H1 (cell line): ENCODE measurements at regions not wholly inside any gene's neighbourhood (a gene's known extent, or its start where the extent isn't known, plus 50 kb on each side); places are given as distances from the start of the nearest gene placed in this dataset.

Experiments used
- CTCF ChIA-PET: fragments of 300-600 bp; sonication (Branson Sonifier 250); formaldehyde crosslinking; loops from one replicate; lab custom pipeline; 2021; ENCODE audit not compliant: partially characterized antibody; lab: Charles Lee
- POLR2A ChIA-PET: fragments of 300-600 bp; sonication (Branson Sonifier 250); formaldehyde crosslinking; loops from one replicate; lab custom pipeline; 2021; ENCODE audit warnings: inconsistent platforms; ENCODE audit not compliant: partially characterized antibody; lab: Charles Lee
- DNase-seq, 2 experiments: peaks; one replicate each; pipeline versions ENCODE4 v3.0.0 to v3.0.0-alpha.2; 2010 to 2022; ENCODE audit warnings: low spot score in 2 of 2, low read depth in 1 of 2, mixed read lengths in 1 of 2
- FAIRE-seq: peaks from 2 replicates; lab custom pipeline; 2011; peaks lifted over from hg19 to GRCh38; lab: Jason Lieb, UNC
- H2AFZ ChIP-seq: 2 replicates; pipeline ENCODE4 v1.8.1; 2012; ENCODE audit warnings: low read length, inconsistent platforms
- H2AK5ac ChIP-seq: 2 replicates; pipeline ENCODE4 v1.6.1; 2013; ENCODE audit warnings: low read depth, low read length
- H2BK120ac ChIP-seq: replicated peaks from 2 replicates; pipeline ENCODE3; 2013; ENCODE audit warnings: low read depth, low read length, inconsistent platforms
- H2BK12ac ChIP-seq: 2 replicates; pipeline ENCODE4 v1.6.1; 2013; ENCODE audit warnings: low read depth, low read length
- H2BK15ac ChIP-seq: 2 replicates; pipeline ENCODE4 v1.6.1; 2013; ENCODE audit warnings: low read length
- H2BK20ac ChIP-seq: 2 replicates; pipeline ENCODE4 v1.6.1; 2013; ENCODE audit warnings: low read length
- H2BK5ac ChIP-seq: 2 replicates; pipeline ENCODE4 v1.6.1; 2013; ENCODE audit warnings: low read depth, low read length
- H3K14ac ChIP-seq: 2 replicates; pipeline ENCODE4 v1.6.1; 2013; ENCODE audit warnings: inconsistent platforms; ENCODE audit not compliant: insufficient read length
- H3K18ac ChIP-seq: 2 replicates; pipeline ENCODE4 v1.6.1; 2013; ENCODE audit warnings: low read length; ENCODE audit errors: extremely low read depth
- H3K23ac ChIP-seq: 2 replicates; pipeline ENCODE4 v1.6.1; 2013; ENCODE audit warnings: inconsistent platforms; ENCODE audit not compliant: insufficient read length
- H3K23me2 ChIP-seq: 2 replicates; pipeline ENCODE4 v1.6.1; 2013; ENCODE audit warnings: low read depth, low read length
- H3K27ac ChIP-seq: 2 replicates; pipeline ENCODE4 v1.6.1; 2011; ENCODE audit warnings: low read depth, low read length, inconsistent platforms
- H3K27me3 ChIP-seq, 4 experiments: replicated peaks in 1 of 4; 1 replicate in 1 of 4; 2 replicates in 3 of 4; pipeline versions ENCODE4 v1.6.1 to v1.8.1; 2011 to 2013; ENCODE audit warnings: low read length in 3 of 4, mild to moderate bottlenecking in 3 of 4, inconsistent platforms in 2 of 4, mixed read lengths in 2 of 4, moderate library complexity in 1 of 4; ENCODE audit not compliant: control insufficient read depth in 3 of 4, insufficient read depth in 3 of 4; ENCODE audit errors: extremely low read depth in 1 of 4
- H3K36me3 ChIP-seq, 4 experiments: 2 replicates each; pipeline versions ENCODE4 v1.6.1 to v1.8.1; 2011 to 2013; ENCODE audit warnings: mild to moderate bottlenecking in 4 of 4, low read length in 3 of 4, moderate library complexity in 2 of 4, control low read depth in 1 of 4, inconsistent platforms in 1 of 4; ENCODE audit not compliant: insufficient read depth in 4 of 4, control insufficient read depth in 2 of 4
- H3K4ac ChIP-seq: replicated peaks from 2 replicates; pipeline ENCODE3; 2013; ENCODE audit warnings: low read length, low read depth, mixed read lengths, inconsistent platforms; ENCODE audit not compliant: insufficient read length
- H3K4me1 ChIP-seq, 4 experiments: replicated peaks in 1 of 4; 1 replicate in 1 of 4; 2 replicates in 3 of 4; pipeline versions ENCODE4 v1.6.1 to v1.8.1; 2011 to 2013; ENCODE audit warnings: low read length in 3 of 4, inconsistent platforms in 2 of 4, mixed read lengths in 1 of 4; ENCODE audit not compliant: insufficient read depth in 4 of 4, control insufficient read depth in 3 of 4
- H3K4me2 ChIP-seq, 2 experiments: 2 replicates each; pipeline versions ENCODE4 v1.6.1 to v1.8.1; 2011 to 2013; ENCODE audit warnings: low read depth in 2 of 2, low read length in 2 of 2, control low read depth in 1 of 2, inconsistent platforms in 1 of 2, mild to moderate bottlenecking in 1 of 2; ENCODE audit not compliant: insufficient read depth in 1 of 2
- H3K4me3 ChIP-seq, 4 experiments: fragments of 200-600, 300-600 bp in 1 of 4; sonication (generic), shearing (Covaris generic), sonication (Bioruptor Twin) in 1 of 4; 2 replicates each; pipeline versions ENCODE4 v1.5.1 to v1.8.1; 2011 to 2016; ENCODE audit warnings: low read length in 4 of 4, low read depth in 3 of 4, control low read depth in 2 of 4, inconsistent platforms in 2 of 4, mild to moderate bottlenecking in 2 of 4, mixed read lengths in 1 of 4, moderate library complexity in 1 of 4; ENCODE audit not compliant: insufficient read depth in 2 of 4; ENCODE audit errors: extremely low read depth in 1 of 4
- H3K56ac ChIP-seq: replicated peaks from 2 replicates; pipeline ENCODE3; 2013; ENCODE audit warnings: low read depth, mild to moderate bottlenecking, mixed read lengths, low read length, inconsistent platforms; ENCODE audit not compliant: insufficient read length
- H3K79me1 ChIP-seq: 2 replicates; pipeline ENCODE4 v1.6.1; 2013; ENCODE audit warnings: low read depth, low read length, control low read depth
- H3K79me2 ChIP-seq, 2 experiments: 2 replicates each; pipeline versions ENCODE4 v1.6.1 to v1.8.1; 2012 to 2013; ENCODE audit warnings: low read length in 2 of 2, mild to moderate bottlenecking in 2 of 2, inconsistent platforms in 1 of 2; ENCODE audit not compliant: insufficient read depth in 2 of 2, control insufficient read depth in 1 of 2
- H3K9ac ChIP-seq, 4 experiments: replicated peaks in 1 of 4; 1 replicate in 1 of 4; 2 replicates in 3 of 4; pipeline versions ENCODE4 v1.6.1 to v1.8.1; 2011 to 2013; ENCODE audit warnings: low read depth in 3 of 4, low read length in 3 of 4, control low read depth in 2 of 4, mild to moderate bottlenecking in 2 of 4, moderate library complexity in 2 of 4, inconsistent platforms in 1 of 4; ENCODE audit errors: extremely low read depth in 1 of 4
- H3K9me3 ChIP-seq, 2 experiments: 2 replicates each; pipeline versions ENCODE4 v1.6.1 to v1.8.1; 2012 to 2013; ENCODE audit warnings: mild to moderate bottlenecking in 2 of 2, moderate library complexity in 2 of 2, control low read depth in 1 of 2, inconsistent platforms in 1 of 2, low read depth in 1 of 2, low read length in 1 of 2, mixed read lengths in 1 of 2; ENCODE audit not compliant: insufficient read depth in 2 of 2
- H4K20me1 ChIP-seq, 2 experiments: replicated peaks in 1 of 2; 2 replicates each; pipeline versions ENCODE3 to v1.8.1; 2011 to 2013; ENCODE audit warnings: inconsistent platforms in 2 of 2, low read length in 2 of 2, mild to moderate bottlenecking in 1 of 2; ENCODE audit not compliant: insufficient read depth in 2 of 2, control insufficient read depth in 1 of 2
- H4K5ac ChIP-seq: 2 replicates; pipeline ENCODE4 v1.6.1; 2013; ENCODE audit warnings: low read length, low read depth, mixed read lengths, inconsistent platforms; ENCODE audit not compliant: insufficient read length
- H4K8ac ChIP-seq: 2 replicates; pipeline ENCODE4 v1.8.0; 2013; ENCODE audit warnings: mild to moderate bottlenecking, moderate library complexity, low read length, inconsistent platforms; ENCODE audit not compliant: insufficient read depth; ENCODE audit errors: extremely low read depth
- H4K91ac ChIP-seq: replicated peaks from 2 replicates; pipeline ENCODE3; 2013; ENCODE audit warnings: low read length, mixed read lengths, inconsistent platforms; ENCODE audit not compliant: insufficient read length
- CHD1 ChIP-seq: IDR thresholded peaks from 2 replicates; pipeline ENCODE4 v1.6.1; 2012; ENCODE audit warnings: low read depth, low read length, improper control_type of control experiment
- EZH2 ChIP-seq: fragments of 200-600 bp; sonication (generic); IDR thresholded peaks from 2 replicates; pipeline ENCODE4 v1.7.1; 2012; ENCODE audit warnings: low read depth, mild to moderate bottlenecking, moderate library complexity, low read length, inconsistent platforms; ENCODE audit not compliant: severe bottlenecking
- RBBP5 ChIP-seq: IDR thresholded peaks from 2 replicates; pipeline ENCODE4 v1.7.1; 2012; ENCODE audit warnings: low read depth, mild to moderate bottlenecking, inconsistent platforms, low read length, moderate library complexity, borderline replicate concordance
- RNF2 ChIP-seq: fragments of 200-900, 300-1000 bp; sonication (generic); IDR thresholded peaks from 2 replicates; pipeline ENCODE4 v1.7.1; 2016; ENCODE audit warnings: borderline replicate concordance, low read depth, mild to moderate bottlenecking, antibody characterized with exemption, low read length; ENCODE audit not compliant: poor library complexity, severe bottlenecking; ENCODE audit errors: missing control alignments
- SIN3A ChIP-seq, 2 experiments: IDR thresholded peaks in 1 of 2; conservative IDR thresholded peaks in 1 of 2; 2 replicates each; pipeline ENCODE4 v1.6.1; 2011 to 2012; ENCODE audit warnings: low read length in 2 of 2, improper control_type of control experiment in 1 of 2, low read depth in 1 of 2, mild to moderate bottlenecking in 1 of 2
- SIRT6 ChIP-seq: IDR thresholded peaks from one replicate; pipeline ENCODE4 v1.7.1; 2012; ENCODE audit warnings: low read length, inconsistent platforms
- SP1 ChIP-seq: IDR thresholded peaks from 2 replicates; pipeline ENCODE4 v1.6.1; 2011; ENCODE audit warnings: low read depth, low read length
- TBP ChIP-seq: IDR thresholded peaks from 2 replicates; pipeline ENCODE4 v1.6.1; 2011; ENCODE audit warnings: low read depth, low read length, improper control_type of control experiment
- TEAD4 ChIP-seq: IDR thresholded peaks from 2 replicates; pipeline ENCODE4 v1.6.1; 2012; ENCODE audit warnings: low read depth, low read length, inconsistent platforms, mixed read lengths
- WGBS, 2 experiments: shearing (Covaris generic) in 1 of 2; methylation state at CpG; one replicate each; pipeline versions ENCODE4 v1.1.6 to v1.1.7; 2013 to 2015; ENCODE audit warnings: low lambda C conversion rate in 2 of 2, mixed read lengths in 2 of 2, inconsistent platforms in 1 of 2, low coverage in 1 of 2, missing lambda C conversion rate in 1 of 2; ENCODE audit not compliant: insufficient replicate concordance in 2 of 2, insufficient coverage in 1 of 2, insufficient read length in 1 of 2; ENCODE audit errors: extremely low coverage in 1 of 2, missing lambda C conversion rate in 1 of 2; 5-methylcytosine and 5-hydroxymethylcytosine counted together

GRCh38 chr2:207332480-207333212 lies 166.9 kb upstream of the KLF7 start:
- Histone ChIP-seq H3K4me1 (peaks cover 4 to 19% (median 14%) of the 10 kb centered on the region in 4 experiments; a peak in 6 of 7 replicates), H3K79me2 (no peaks in the 10 kb centered on the region), H4K91ac (no peak overlapping the region), H3K79me1 (no peaks in the 10 kb centered on the region), H2BK20ac (no peak overlapping the region), H2AK5ac (no peak overlapping the region), H3K27ac (no peak overlapping the region), H3K18ac (no peak overlapping the region; the same call in 1 of the 2 replicates), H3K4me3 (no peak overlapping the region), H2BK15ac (no peak overlapping the region), H2BK5ac (0 out of 2 replicates have a peak overlapping the region, but pooled peaks have one; percentile 12), H3K27me3 (no peaks in the 10 kb centered on the region), H2BK120ac (no peak overlapping the region), H4K20me1 (no peaks in the 10 kb centered on the region), H2AFZ (peak overlapping the region; percentile 38; the same call in 1 of the 2 replicates), H4K5ac (no peak overlapping the region), H3K56ac (no peak overlapping the region), H3K4ac (no peak overlapping the region), H3K14ac (no peak overlapping the region), H3K9me3 (no peaks in the 10 kb centered on the region), H3K4me2 (no peak overlapping the region), H4K8ac (no peak overlapping the region), H3K23me2 (no peaks in the 10 kb centered on the region), H3K9ac (no peak overlapping the region), H2BK12ac (0 out of 2 replicates have a peak overlapping the region, but pooled peaks have one; percentile 30), H3K23ac (no peak overlapping the region), H3K36me3 (no peaks in the 10 kb centered on the region)
- CTCF ChIA-PET: interaction anchor here (1.5 kb wide), 1 partner anchor 10 kb away, joined by 4 read pairs; no protein-coding TSS in a partner anchor
- no peak for DNase-seq
- 86% methylated on average over 3 of the region's 3 CpGs; no CpG with 5 or more reads in 1 of the 2 experiments for WGBS, 2 experiments
- POLR2A ChIA-PET: interaction anchor here (0.7 kb wide), 1 partner anchor 20 kb away, joined by 3 read pairs; no protein-coding TSS in a partner anchor
- FAIRE-seq: no peak
- no peak for TF ChIP-seq SIN3A (conservative IDR thresholded peaks at IDR 0.05 in 1 of 2, IDR thresholded peaks at IDR 0.05 in 1 of 2; ENCODE audit: low read depth in 1 of 2, low read length in 2 of 2)
- TF ChIP-seq CHD1: no peak
- TF ChIP-seq TBP: no peak
- no peak for TF ChIP-seq RNF2
- TF ChIP-seq TEAD4: no peak
- no peak for TF ChIP-seq RBBP5
- TF ChIP-seq EZH2: no peak
- TF ChIP-seq SIRT6: no peak
- TF ChIP-seq SP1: no peak
